ENCODE measurements at regions not wholly inside any gene's neighbourhood (a gene's known extent, or its start where the extent isn't known, plus 50 kb on each side); places are given as distances from the start of the nearest gene placed in this dataset.

DNA sequence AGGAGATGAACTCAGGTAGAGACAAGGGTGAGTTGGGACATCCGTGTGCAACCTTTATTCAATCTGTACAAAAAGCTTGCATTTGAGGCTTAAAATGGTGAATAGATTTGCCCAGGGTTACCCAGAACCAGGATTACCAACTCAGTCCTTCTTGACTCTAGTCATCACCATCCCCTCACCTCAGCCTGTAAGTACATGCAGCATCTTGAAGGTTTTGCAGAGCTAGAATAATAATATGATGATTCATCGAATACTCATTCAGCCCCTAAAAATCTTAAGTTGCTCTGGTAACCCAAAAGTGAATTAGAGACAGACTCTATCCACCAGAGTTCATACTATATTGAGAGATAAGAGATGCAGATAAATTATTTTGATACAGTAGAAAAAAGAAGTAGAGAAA is 90.3 kb downstream of the NKX2-1 start:
- no peak for DNase-seq (ENCODE audit: low read depth in 1 of 2, low spot score in 1 of 2)
- no peak for TF ChIP-seq CTCF (IDR thresholded peaks at IDR 0.05; ENCODE audit: low read depth, low read length)
- Histone ChIP-seq H3K27ac (no peak overlapping the region), H3K4me3 (no peak overlapping the region), H3K4me1 (ENCODE audit: low read depth) (no peaks in the 10 kb centered on the region), H3K9me3 (ENCODE audit: low read depth) (no peaks in the 10 kb centered on the region), H3K27me3 (no peaks in the 10 kb centered on the region), H3K36me3 (no peaks in the 10 kb centered on the region)

- Histone ChIP-seq H3K36me3 (no peaks in the 10 kb centered on the region), H3K9me3 (ENCODE audit: low read depth) (no peaks in the 10 kb centered on the region), H3K4me1 (ENCODE audit: low read depth) (no peaks in the 10 kb centered on the region), H3K27me3 (no peaks in the 10 kb centered on the region), H3K4me3 (no peak overlapping the region), H3K27ac (no peak overlapping the region)
- no peak for TF ChIP-seq CTCF (IDR thresholded peaks at IDR 0.05; ENCODE audit: low read depth, low read length)
- DNase-seq (ENCODE audit: low read depth in 1 of 2, low spot score in 1 of 2), result no peak
Measured at GRCh38 chr14:36428350-36428749, 91.7 kb downstream of the NKX2-1 start.

- no peaks in the 10 kb centered on the region for H3K4me1 ChIP-seq (ENCODE audit: low read depth)
- no peak for TF ChIP-seq CTCF (IDR thresholded peaks at IDR 0.05; ENCODE audit: low read depth, low read length)
- no peak overlapping the region for H3K27ac ChIP-seq
- H3K4me3 ChIP-seq, result no peak overlapping the region
- H3K27me3 ChIP-seq, result no peaks in the 10 kb centered on the region
- H3K36me3 ChIP-seq, result no peaks in the 10 kb centered on the region
- DNase-seq (ENCODE audit: low read depth in 1 of 2, low spot score in 1 of 2), result no peak
- no peaks in the 10 kb centered on the region for H3K9me3 ChIP-seq (ENCODE audit: low read depth)
Measured at GRCh38 chr14:36426836-36427235, 93.2 kb downstream of the NKX2-1 start.

DNA sequence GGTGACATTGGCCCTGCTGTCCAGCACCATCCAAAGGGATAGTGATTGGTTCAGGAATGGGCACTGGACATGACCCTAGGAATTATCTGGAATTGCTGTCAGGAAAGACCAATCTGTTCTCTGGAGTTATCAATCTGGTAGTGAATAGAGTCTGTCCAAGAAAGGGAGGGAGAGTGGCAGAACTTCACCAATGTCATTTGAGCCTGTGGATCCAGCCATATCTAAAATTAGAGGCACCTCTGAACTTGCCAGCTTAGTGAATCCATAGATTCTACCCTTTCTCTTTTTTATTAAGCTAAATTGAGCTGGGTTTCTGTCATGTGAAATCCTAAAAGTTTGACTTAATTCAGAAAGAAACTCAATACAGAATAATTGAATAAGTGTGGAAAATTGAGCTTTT is 93.9 kb downstream of the NKX2-1 start:
- H3K27me3 ChIP-seq, result no peaks in the 10 kb centered on the region
- DNase-seq (ENCODE audit: low read depth in 1 of 2, low spot score in 1 of 2), result no peak
- no peak for TF ChIP-seq CTCF (IDR thresholded peaks at IDR 0.05; ENCODE audit: low read depth, low read length)
- no peaks in the 10 kb centered on the region for H3K36me3 ChIP-seq
- no peaks in the 10 kb centered on the region for H3K4me1 ChIP-seq (ENCODE audit: low read depth)
- no peak overlapping the region for H3K27ac ChIP-seq
- no peak overlapping the region for H3K4me3 ChIP-seq
- no peaks in the 10 kb centered on the region for H3K9me3 ChIP-seq (ENCODE audit: low read depth)

DNA sequence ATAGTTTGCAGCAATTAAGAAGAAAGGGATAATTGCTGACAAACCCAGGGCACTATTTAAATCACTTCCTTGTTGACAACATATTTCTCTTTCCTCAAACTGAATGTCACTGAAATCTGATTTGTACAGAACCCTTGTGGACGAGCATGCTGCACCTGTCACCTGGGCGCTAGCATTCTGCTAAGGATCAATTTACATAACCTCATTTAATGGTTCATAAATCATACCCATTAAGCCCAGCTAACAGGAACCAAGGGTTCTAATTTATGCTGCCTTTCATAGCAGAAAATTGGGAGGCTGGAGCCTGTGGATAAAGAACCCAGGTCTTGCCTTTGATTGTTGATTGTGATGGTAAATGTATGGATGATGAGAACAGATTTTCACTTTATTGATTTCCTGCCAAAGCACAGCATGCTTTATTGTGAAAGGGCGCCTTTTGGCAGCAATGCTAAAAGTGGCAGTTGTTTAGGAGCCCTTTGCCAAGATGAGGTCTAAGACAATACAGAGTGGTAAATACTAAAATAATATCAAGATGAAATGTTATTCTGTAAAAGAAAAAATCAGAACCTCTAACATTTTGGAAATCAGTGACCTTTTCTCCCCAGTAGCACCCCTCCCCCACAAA is 95.4 kb downstream of the NKX2-1 start:
- no peak overlapping the region for H3K27ac ChIP-seq
- H3K4me1 ChIP-seq (ENCODE audit: low read depth), result peaks cover 5% of the 10 kb centered on the region
- no peak overlapping the region for H3K4me3 ChIP-seq
- H3K9me3 ChIP-seq (ENCODE audit: low read depth), result no peaks in the 10 kb centered on the region
- no peaks in the 10 kb centered on the region for H3K27me3 ChIP-seq
- TF ChIP-seq CTCF (IDR thresholded peaks at IDR 0.05; ENCODE audit: low read depth, low read length), result no peak
- H3K36me3 ChIP-seq, result no peaks in the 10 kb centered on the region
- no peak for DNase-seq (ENCODE audit: low read depth in 1 of 2, low spot score in 1 of 2)

DNA sequence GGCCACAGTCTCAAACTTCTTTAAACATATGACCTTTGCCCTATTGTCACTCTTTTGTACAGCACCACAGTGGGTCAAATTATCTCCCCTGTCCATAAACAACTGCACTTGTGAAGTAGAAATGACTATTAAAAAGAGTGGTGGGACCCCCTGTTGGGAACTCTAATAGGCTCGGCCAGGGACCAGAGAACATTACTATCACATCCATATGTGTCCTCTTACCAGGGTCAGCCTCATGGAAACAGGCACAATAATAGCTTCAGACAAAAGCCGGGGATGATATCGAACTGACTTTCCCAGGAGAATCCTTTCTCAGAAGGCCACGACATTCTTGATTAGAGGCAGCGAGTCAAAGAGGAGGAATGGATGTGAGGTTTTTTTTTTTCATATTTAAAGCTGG is 96.6 kb downstream of the NKX2-1 start:
- Histone ChIP-seq H3K4me3 (no peak overlapping the region), H3K4me1 (ENCODE audit: low read depth) (peaks cover 5% of the 10 kb centered on the region), H3K27ac (no peak overlapping the region), H3K36me3 (no peaks in the 10 kb centered on the region), H3K9me3 (ENCODE audit: low read depth) (no peaks in the 10 kb centered on the region), H3K27me3 (no peaks in the 10 kb centered on the region)
- TF ChIP-seq CTCF (IDR thresholded peaks at IDR 0.05; ENCODE audit: low read depth, low read length), result no peak
- DNase-seq (ENCODE audit: low read depth in 1 of 2, low spot score in 1 of 2), result no peak
